ENCODE measurements at regions not wholly inside any gene's neighbourhood (a gene's known extent, or its start where the extent isn't known, plus 50 kb on each side); places are given as distances from the start of the nearest gene placed in this dataset.

DNA sequence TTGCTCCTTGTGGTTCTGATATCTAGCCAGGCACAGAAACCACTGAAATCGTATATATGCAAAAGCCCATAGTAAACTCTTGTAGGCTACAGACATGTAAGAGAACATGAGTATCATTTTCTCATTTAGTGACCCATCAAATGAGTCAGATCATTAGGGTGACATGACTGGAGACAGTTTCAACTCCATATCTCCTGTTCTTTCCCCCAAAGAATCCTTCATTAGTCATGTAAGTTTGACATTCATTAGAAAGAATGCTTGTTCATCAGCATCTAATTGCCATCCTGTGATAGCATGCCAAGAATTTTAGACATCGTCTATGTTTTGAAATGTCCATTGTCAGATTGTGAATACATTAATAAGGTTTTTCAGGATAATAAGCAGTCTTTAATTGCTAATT, 264.9 kb upstream of the TPM1 start:
- DNase-seq (ENCODE audit: low read depth): no peak

GRCh38 chr15:62779036-62779770, 263.3 kb upstream of the TPM1 start:
- DNase-seq (ENCODE audit: low read depth): peak; percentile 65

GRCh38 chr15:62779899-62780298, 262.6 kb upstream of the TPM1 start:
- no peak for DNase-seq (ENCODE audit: low read depth)

DNA sequence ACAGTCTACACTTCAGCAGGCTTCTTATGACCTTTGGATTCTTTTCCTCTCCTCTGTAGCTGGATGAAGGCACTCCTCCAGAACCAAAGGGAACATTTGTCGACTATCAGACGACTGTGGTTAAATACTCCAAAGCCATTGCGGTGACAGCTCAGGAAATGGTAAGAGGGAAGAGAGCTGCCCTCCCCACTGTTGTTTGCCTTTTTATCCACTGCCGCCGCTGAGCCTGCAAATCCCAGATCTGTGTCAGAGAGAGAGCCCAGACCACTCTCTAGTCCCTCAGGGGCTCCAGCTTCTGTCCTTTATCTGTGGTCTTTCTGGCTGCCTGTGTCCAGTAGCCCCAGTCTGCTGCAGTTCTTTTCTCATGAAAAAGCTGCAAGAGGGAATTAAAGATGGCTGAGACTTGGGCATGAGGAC, 261.5 kb upstream of the TPM1 start:
- no peak for DNase-seq (ENCODE audit: low read depth)

- DNase-seq (ENCODE audit: low read depth): peak; percentile 89
These were observed 260.3 kb upstream of the TPM1 start for GRCh38 chr15:62782071-62782841.

DNA sequence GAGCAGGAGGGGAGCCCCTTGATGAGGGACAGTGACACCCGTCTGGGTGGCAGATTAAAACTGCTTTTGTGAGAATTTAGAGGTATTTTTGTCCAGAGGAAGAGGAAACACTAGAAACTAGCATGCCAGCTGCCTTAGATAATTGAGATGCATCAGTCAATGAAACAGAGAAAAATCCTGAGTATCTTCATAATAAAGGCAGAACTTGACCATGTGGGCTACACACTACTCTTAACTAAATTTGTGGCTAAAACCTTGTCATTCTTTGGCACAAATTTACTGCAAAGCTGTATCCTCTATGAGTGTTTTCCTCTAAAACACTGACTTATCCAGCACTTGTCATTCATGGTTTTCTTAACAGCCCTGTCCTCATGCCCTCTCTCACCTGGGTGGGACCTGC, 259.7 kb upstream of the TPM1 start:
- DNase-seq (ENCODE audit: low read depth): no peak

GRCh38 chr15:62783303-62783957, 259.1 kb upstream of the TPM1 start:
- DNase-seq (ENCODE audit: low read depth): peak; percentile 74

- no peak for DNase-seq (ENCODE audit: low read depth)
These were observed 256.4 kb upstream of the TPM1 start for GRCh38 chr15:62785881-62786828.

- DNase-seq (ENCODE audit: low read depth): no peak
These were observed 255.1 kb upstream of the TPM1 start for GRCh38 chr15:62787401-62787800.

- no peak for DNase-seq (ENCODE audit: low read depth)
These were observed 254.3 kb upstream of the TPM1 start for GRCh38 chr15:62788224-62788623.

DNA sequence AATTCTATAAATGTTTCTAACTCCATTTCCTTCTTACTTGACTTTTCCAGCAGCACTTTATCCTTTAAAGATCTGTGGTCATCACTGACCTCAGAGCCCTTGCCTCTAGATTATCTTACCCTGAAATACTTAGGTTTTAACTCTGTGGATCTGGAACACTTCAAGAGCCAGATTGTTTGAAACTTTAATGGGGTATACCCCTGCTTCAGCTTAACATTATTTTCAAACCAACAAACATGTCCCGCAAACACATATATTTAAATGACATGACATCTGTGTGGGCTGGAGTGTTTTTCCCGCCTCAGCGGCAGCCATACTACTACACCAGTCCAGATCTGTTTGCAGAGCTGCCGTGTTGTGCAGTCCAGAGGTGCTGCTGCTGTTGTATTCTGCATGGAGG, 252.0 kb upstream of the TPM1 start:
- DNase-seq (ENCODE audit: low read depth): no peak

- no peak for DNase-seq (ENCODE audit: low read depth)
These were observed 250.9 kb upstream of the TPM1 start for GRCh38 chr15:62791694-62792093.

DNA sequence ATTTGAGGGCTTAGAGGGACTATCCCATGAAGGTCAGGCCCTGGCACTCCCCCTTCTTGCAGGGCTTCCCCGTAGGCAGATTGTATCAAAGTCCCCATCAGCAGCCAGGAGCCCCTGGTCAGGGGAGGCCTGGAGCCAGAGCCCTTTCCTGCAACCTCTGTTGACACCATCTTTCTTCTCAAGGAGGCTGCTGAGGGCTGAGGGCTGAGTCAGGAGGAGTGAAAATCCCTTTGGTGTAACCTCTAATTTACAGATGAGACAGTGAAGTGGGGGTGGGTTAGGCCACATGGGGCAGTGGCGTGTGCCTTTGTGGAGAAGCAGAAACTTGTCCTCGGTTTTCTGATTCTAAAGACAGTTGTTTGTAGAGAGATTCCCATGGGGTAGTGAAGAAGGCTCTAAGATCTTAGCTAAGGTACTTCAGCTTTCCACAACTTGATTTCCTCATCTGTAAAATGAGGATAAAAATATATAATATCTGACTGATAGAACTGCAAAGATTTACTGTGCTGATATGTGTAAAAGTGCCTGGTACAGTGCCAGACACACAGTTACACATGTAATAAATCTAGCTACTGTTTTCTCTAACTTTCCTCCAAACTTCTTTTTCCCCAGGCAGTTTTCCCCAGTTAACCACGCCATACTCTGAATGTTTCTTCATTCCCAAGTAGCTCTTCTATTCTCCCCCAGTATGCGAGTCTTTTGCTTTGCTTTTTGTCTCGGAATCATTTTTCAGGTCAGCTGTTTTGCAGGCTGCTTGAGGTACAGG, 249.4 kb upstream of the TPM1 start:
- no peak for DNase-seq (ENCODE audit: low read depth)

DNA sequence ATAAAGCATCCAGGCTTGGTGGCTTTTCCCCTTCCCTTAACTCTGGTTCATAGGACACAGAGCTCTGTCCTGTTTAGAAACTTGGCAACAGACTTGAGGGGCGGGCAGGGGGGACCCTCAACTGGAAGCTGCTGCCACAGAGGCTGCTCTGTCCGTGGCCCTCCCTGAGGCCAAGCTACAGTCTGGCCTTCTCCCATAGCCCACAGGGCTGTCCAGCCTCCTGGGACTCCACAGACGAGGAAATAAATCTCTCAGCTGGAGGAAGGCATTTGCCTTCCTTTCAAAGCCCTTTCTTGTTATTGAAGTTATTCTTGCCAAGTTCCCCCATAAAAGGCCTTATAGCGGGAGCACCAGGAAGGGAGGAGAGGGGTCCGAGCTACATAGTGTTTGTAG, 248.8 kb upstream of the TPM1 start:
- no peak for DNase-seq (ENCODE audit: low read depth)

- DNase-seq (ENCODE audit: low read depth): no peak
These were observed 247.4 kb upstream of the TPM1 start for GRCh38 chr15:62795171-62795570.

GRCh38 chr15:62795700-62796695, 246.5 kb upstream of the TPM1 start:
- DNase-seq (ENCODE audit: low read depth): no peak

- no peak for DNase-seq (ENCODE audit: low read depth)
These were observed 245.4 kb upstream of the TPM1 start for GRCh38 chr15:62797171-62797570.

GRCh38 chr15:62798536-62798935, 244.0 kb upstream of the TPM1 start:
- no peak for DNase-seq (ENCODE audit: low read depth)

GRCh38 chr15:62799037-62799436, 243.5 kb upstream of the TPM1 start:
- no peak for DNase-seq (ENCODE audit: low read depth)

DNA sequence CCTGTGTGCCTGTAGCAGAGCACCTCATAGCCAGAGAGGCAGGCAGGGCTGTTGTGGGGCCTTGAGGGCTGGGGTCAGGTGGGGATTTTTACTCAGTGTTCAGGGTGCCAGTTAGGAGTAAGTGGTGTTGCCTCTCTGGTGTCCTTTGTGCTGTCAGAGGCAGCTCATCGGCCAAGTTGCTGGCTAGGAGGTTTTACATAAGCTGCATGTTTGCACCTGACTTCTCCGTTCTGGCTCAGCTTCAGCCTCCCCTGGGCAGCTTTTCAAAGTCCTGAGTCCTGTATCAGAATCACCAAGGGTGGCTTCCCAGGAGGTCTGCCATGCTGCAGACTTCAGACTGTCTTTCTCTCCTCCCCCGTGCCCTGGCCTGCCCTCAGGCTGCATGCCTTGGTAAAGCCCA, 242.6 kb upstream of the TPM1 start:
- DNase-seq (ENCODE audit: low read depth): no peak

Data from stromal cell of bone marrow (primary cell).